H9 (cell line): ENCODE measurements at regions not wholly inside any gene's neighbourhood (a gene's known extent, or its start where the extent isn't known, plus 50 kb on each side); places are given as distances from the start of the nearest gene placed in this dataset.

Source experiments
- DNase-seq: peaks from one replicate; pipeline ENCODE4 v3.0.0-alpha.2; 2017
- H2AFZ ChIP-seq: one replicate; pipeline ENCODE4 v1.6.1; 2013; ENCODE audit warnings: mild to moderate bottlenecking, low read length, control low read depth, moderate library complexity
- H2AK5ac ChIP-seq: 2 replicates; pipeline ENCODE4 v1.6.1; 2013; ENCODE audit warnings: low read length, control low read depth, mixed read lengths; ENCODE audit not compliant: insufficient read length
- H2BK120ac ChIP-seq: one replicate; pipeline ENCODE4 v1.6.1; 2013; ENCODE audit warnings: low read depth, mild to moderate bottlenecking, low read length, control low read depth, inconsistent platforms; ENCODE audit not compliant: poor library complexity, severe bottlenecking
- H2BK12ac ChIP-seq: 2 replicates; pipeline ENCODE4 v1.6.1; 2013; ENCODE audit warnings: low read length, control low read depth, mixed read lengths, low read depth; ENCODE audit not compliant: insufficient read length
- H2BK15ac ChIP-seq: 2 replicates; pipeline ENCODE4 v1.6.1; 2013; ENCODE audit warnings: low read depth, low read length, control low read depth
- H2BK20ac ChIP-seq: one replicate; pipeline ENCODE4 v1.6.1; 2013; ENCODE audit warnings: low read depth, mild to moderate bottlenecking, low read length, control low read depth, inconsistent platforms; ENCODE audit not compliant: poor library complexity, severe bottlenecking
- H2BK5ac ChIP-seq: 2 replicates; pipeline ENCODE4 v1.6.1; 2013; ENCODE audit warnings: low read length, control low read depth, mixed read lengths; ENCODE audit not compliant: insufficient read length
- H3K14ac ChIP-seq: 2 replicates; pipeline ENCODE4 v1.6.1; 2013; ENCODE audit warnings: low read length, control low read depth; ENCODE audit not compliant: insufficient read depth
- H3K18ac ChIP-seq: 2 replicates; pipeline ENCODE4 v1.6.1; 2013; ENCODE audit warnings: low read depth, mild to moderate bottlenecking, mixed read lengths, low read length, control low read depth; ENCODE audit not compliant: insufficient read length
- H3K23ac ChIP-seq: 2 replicates; pipeline ENCODE4 v1.6.1; 2013; ENCODE audit warnings: low read length, control low read depth, mixed read lengths, low read depth; ENCODE audit not compliant: insufficient read length
- H3K23me2 ChIP-seq: 2 replicates; pipeline ENCODE4 v1.6.1; 2013; ENCODE audit warnings: low read depth, mild to moderate bottlenecking, mixed read lengths, low read length, control low read depth; ENCODE audit not compliant: insufficient read length, poor library complexity, severe bottlenecking
- H3K27ac ChIP-seq: 2 replicates; pipeline ENCODE4 v1.5.1; 2013; ENCODE audit warnings: low read length, control low read depth, mixed read lengths, low read depth; ENCODE audit not compliant: insufficient read length
- H3K27me3 ChIP-seq: 2 replicates; pipeline ENCODE4 v1.6.1; 2013; ENCODE audit warnings: low read length, control low read depth, inconsistent platforms; ENCODE audit not compliant: insufficient read depth
- H3K4ac ChIP-seq: 2 replicates; pipeline ENCODE4 v1.6.1; 2013; ENCODE audit warnings: low read depth, mild to moderate bottlenecking, control low read depth, inconsistent platforms, low read length, moderate library complexity
- H3K4me1 ChIP-seq: 2 replicates; pipeline ENCODE4 v1.6.1; 2013; ENCODE audit warnings: low read length, control low read depth, inconsistent platforms; ENCODE audit not compliant: insufficient read depth
- H3K4me2 ChIP-seq: 2 replicates; pipeline ENCODE4 v1.6.1; 2013; ENCODE audit warnings: low read length, control low read depth, mixed read lengths; ENCODE audit not compliant: insufficient read length, insufficient read depth
- H3K56ac ChIP-seq: 2 replicates; pipeline ENCODE4 v1.6.1; 2013; ENCODE audit warnings: low read depth, mild to moderate bottlenecking, mixed read lengths, low read length, control low read depth; ENCODE audit not compliant: insufficient read length
- H3K79me1 ChIP-seq: 2 replicates; pipeline ENCODE4 v1.6.1; 2013; ENCODE audit warnings: low read depth, mild to moderate bottlenecking, moderate library complexity, low read length, control low read depth, inconsistent platforms; ENCODE audit not compliant: insufficient read depth, poor library complexity, severe bottlenecking
- H3K79me2 ChIP-seq: 2 replicates; pipeline ENCODE4 v1.6.1; 2013; ENCODE audit warnings: low read length, control low read depth, inconsistent platforms; ENCODE audit not compliant: insufficient read depth
- H3K9ac ChIP-seq: 2 replicates; pipeline ENCODE4 v1.6.1; 2013; ENCODE audit warnings: low read length, control low read depth, mixed read lengths; ENCODE audit not compliant: insufficient read length; ENCODE audit errors: extremely low read depth
- H3K9me3 ChIP-seq: one replicate; pipeline ENCODE4 v1.6.1; 2013; ENCODE audit warnings: low read depth, low read length, inconsistent platforms; ENCODE audit not compliant: control insufficient read depth
- H3T11ph ChIP-seq: one replicate; pipeline ENCODE4 v1.6.1; 2013; ENCODE audit warnings: mild to moderate bottlenecking, low read length, control low read depth, inconsistent platforms
- H4K20me1 ChIP-seq: one replicate; pipeline ENCODE4 v1.6.1; 2013; ENCODE audit not compliant: control insufficient read depth, insufficient read length, insufficient read depth
- H4K5ac ChIP-seq: 2 replicates; pipeline ENCODE4 v1.6.1; 2013; ENCODE audit warnings: low read depth, mild to moderate bottlenecking, mixed read lengths, low read length, control low read depth; ENCODE audit not compliant: insufficient read length
- H4K8ac ChIP-seq: replicated peaks from 2 replicates; pipeline ENCODE4 v1.6.1; 2013; ENCODE audit warnings: low read length, control low read depth, mixed read lengths, low read depth; ENCODE audit not compliant: insufficient read length
- H4K91ac ChIP-seq: 2 replicates; pipeline ENCODE4 v1.6.1; 2013; ENCODE audit warnings: low read depth, mild to moderate bottlenecking, moderate library complexity, mixed read lengths, low read length, control low read depth; ENCODE audit not compliant: insufficient read length
- H3K27ac Mint-ChIP-seq, 3 experiments: 2 replicates in 2 of 3; 3 replicates in 1 of 3; pipeline ENCODE4 v1.8.0; 2020 to 2021; ENCODE audit warnings: mixed read lengths in 3 of 3, mild to moderate bottlenecking in 1 of 3, moderate library complexity in 1 of 3
- H3K27me3 Mint-ChIP-seq: 2 replicates; pipeline ENCODE4 v1.8.0; 2021; ENCODE audit warnings: low read depth, mild to moderate bottlenecking, moderate library complexity, mixed read lengths
- H3K36me3 Mint-ChIP-seq, 3 experiments: 2 replicates in 2 of 3; 3 replicates in 1 of 3; pipeline ENCODE4 v1.8.0; 2020 to 2021; ENCODE audit warnings: low read depth in 3 of 3, mixed read lengths in 3 of 3; ENCODE audit not compliant: insufficient read depth in 1 of 3
- H3K4me1 Mint-ChIP-seq, 2 experiments: 2 replicates each; pipeline ENCODE4 v1.8.0; 2020; ENCODE audit warnings: mixed read lengths in 2 of 2
- H3K4me3 Mint-ChIP-seq, 2 experiments: 2 replicates in 1 of 2; 3 replicates in 1 of 2; pipeline ENCODE4 v1.8.0; 2020 to 2021; ENCODE audit warnings: mild to moderate bottlenecking in 2 of 2, mixed read lengths in 2 of 2, moderate library complexity in 1 of 2
- H3K9me3 Mint-ChIP-seq, 2 experiments: 2 replicates in 1 of 2; 3 replicates in 1 of 2; pipeline ENCODE4 v1.8.0; 2020; ENCODE audit warnings: mild to moderate bottlenecking in 2 of 2, mixed read lengths in 2 of 2, moderate library complexity in 1 of 2
- CTCF ChIP-seq: fragments of 200-600 bp; sonication (generic); conservative IDR thresholded peaks from 3 replicates; pipeline ENCODE4 v1.8.0; 2021; ENCODE audit warnings: antibody characterized with exemption, mild to moderate bottlenecking

DNA sequence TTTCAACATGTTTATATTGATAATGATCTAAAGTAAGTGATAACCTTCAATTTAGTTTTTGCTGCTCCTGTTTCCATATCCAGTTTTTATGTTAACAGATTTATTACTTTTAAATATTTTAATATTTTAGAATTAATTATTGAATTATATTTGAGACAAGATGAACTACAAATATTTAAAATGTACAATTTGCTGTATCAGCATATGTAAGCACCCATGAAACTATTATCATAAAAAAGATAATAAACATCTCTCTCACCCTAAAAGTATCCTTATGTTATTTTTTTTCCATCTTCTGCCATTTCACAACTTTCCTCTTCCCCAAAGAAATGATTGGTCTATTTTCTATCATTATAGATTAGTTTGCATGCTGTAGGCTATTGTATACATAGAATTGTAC, 1426.6 kb upstream of the PRR20A start:
- Histone ChIP-seq H2BK12ac (no peak overlapping the region), H2AFZ (no peak overlapping the region), H3K56ac (no peak overlapping the region), H4K5ac (no peak overlapping the region), H4K20me1 (no peaks in the 10 kb centered on the region), H3K23me2 (no peaks in the 10 kb centered on the region), H3K14ac (no peak overlapping the region), H2BK120ac (no peak overlapping the region), H3K4me1 (no peaks in the 10 kb centered on the region), H2BK5ac (no peak overlapping the region), H3K79me2 (no peaks in the 10 kb centered on the region), H2BK20ac (no peak overlapping the region), H3T11ph (no peak overlapping the region), H3K4me2 (no peak overlapping the region), H3K18ac (no peak overlapping the region), H3K79me1 (no peaks in the 10 kb centered on the region), H3K27me3 (no peaks in the 10 kb centered on the region), H3K9me3 (no peaks in the 10 kb centered on the region), H3K9ac (no peak overlapping the region), H4K8ac (no peak overlapping the region), H2AK5ac (no peak overlapping the region), H4K91ac (no peak overlapping the region), H3K4ac (no peak overlapping the region), H3K23ac (no peak overlapping the region), H2BK15ac (no peak overlapping the region), H3K27ac (no peak overlapping the region)
- Mint-ChIP-seq H3K4me3 (no peak overlapping the region), H3K27ac (no peak overlapping the region), H3K9me3 (peaks cover 3 to 12% of the 10 kb centered on the region in 2 experiments; a peak in 4 of 5 replicates), H3K4me1 (peaks cover 0 to 17% of the 10 kb centered on the region in 2 experiments; a peak in 2 of 4 replicates), H3K36me3 (peaks cover 0 to 20% (median 10%) of the 10 kb centered on the region in 3 experiments; a peak in 4 of 7 replicates), H3K27me3 (no peaks in the 10 kb centered on the region)
- TF ChIP-seq CTCF = no peak
- DNase-seq = no peak
